Islet of Langerhans (tissue), 1 donor: ENCODE measurements at regions not wholly inside any gene's neighbourhood (a gene's known extent, or its start where the extent isn't known, plus 50 kb on each side); places are given as distances from the start of the nearest gene placed in this dataset.

Source experiments
- FAIRE-seq: peaks from one replicate; lab custom pipeline; 2011; peaks lifted over from hg19 to GRCh38; lab: Jason Lieb, UNC

- no peak for FAIRE-seq
Observed at GRCh38 chr7:116083796-116084195, 53.2 kb upstream of the TFEC start.

DNA sequence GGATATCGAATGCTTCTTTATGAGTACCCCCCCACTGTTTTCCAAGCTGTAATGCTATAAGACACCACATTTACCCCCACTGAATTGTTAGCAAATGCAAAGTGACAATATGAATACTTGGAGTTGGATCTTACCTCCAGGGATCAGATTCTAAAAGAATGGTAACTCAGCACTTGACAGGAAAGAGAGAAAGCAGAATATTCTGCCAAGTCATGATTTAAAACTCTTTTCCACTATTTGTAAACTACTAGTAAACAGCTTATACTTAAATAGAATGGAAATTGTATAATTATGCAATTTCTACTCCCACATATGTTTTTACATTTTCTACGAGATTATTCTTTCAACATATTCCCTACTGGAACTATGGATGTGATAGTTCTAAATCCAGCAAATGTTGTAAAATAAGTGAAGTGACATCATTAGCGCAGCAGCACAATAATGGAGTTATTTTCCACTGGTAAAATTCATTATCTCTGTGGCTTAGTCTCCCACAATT, 56.0 kb upstream of the TFEC start:
- no peak for FAIRE-seq

- no peak for FAIRE-seq
Observed at GRCh38 chr7:116087291-116087690, 56.7 kb upstream of the TFEC start.

- FAIRE-seq = no peak
Observed at GRCh38 chr7:116087984-116088383, 57.4 kb upstream of the TFEC start.

DNA sequence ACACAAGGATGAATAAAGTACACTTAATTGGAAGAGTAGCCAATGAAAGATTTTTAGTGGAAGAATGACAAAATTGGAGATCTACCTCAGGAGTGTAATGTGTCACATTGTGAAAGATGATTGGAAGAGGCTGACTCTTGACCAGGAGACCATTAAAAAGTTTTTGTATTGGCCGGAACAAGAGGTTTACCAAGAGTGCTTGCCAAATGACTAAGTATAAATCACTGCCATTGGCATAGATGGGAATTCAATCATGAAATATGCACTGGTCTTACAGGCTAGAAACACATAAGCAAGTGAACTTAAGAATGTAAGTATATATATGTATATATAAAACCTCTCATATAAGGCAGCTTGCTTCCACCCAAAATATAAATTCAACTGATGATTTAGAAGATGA, 58.7 kb upstream of the TFEC start:
- FAIRE-seq = no peak

DNA sequence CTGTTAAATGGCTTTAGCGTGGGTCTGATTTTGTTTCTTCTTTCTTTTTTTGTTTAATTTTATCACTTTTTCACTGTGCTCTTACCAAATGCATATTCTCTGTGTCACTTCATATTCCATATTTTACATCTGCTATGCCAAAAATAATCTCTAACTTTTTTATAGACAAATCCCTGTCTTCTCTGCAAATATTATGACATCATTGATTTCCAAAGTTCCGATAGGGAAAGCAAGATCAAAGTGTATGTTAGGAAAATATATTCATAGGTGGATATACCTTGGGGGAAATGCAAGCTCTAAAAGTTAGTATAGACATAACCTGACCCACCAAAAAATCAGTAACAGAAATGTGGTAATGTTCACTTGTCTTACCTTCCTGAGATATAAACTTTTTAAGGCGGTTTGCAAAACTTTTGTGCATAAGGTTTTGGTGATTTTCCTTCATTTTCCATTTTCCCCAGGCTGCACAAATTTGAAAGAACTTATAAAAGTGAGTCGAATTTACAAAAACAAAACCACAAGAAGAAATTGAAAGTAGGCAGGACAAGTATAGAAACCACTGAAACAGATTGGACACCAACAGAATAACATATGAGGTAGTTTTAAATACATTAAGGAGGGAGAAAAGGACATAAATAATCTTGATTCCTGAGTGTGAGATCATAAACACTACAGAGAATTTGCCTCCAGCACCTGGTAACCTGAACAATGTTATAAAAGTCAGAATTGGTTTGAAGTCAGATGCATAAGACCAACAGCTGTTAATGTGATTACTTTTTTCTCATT, 63.1 kb upstream of the TFEC start:
- no peak for FAIRE-seq

- no peak for FAIRE-seq
Observed at GRCh38 chr7:116095396-116095795, 64.8 kb upstream of the TFEC start.

GRCh38 chr7:116097365-116098009, 66.9 kb upstream of the TFEC start:
- no peak for FAIRE-seq

- FAIRE-seq = no peak
Observed at GRCh38 chr7:116098175-116098574, 67.6 kb upstream of the TFEC start.

DNA sequence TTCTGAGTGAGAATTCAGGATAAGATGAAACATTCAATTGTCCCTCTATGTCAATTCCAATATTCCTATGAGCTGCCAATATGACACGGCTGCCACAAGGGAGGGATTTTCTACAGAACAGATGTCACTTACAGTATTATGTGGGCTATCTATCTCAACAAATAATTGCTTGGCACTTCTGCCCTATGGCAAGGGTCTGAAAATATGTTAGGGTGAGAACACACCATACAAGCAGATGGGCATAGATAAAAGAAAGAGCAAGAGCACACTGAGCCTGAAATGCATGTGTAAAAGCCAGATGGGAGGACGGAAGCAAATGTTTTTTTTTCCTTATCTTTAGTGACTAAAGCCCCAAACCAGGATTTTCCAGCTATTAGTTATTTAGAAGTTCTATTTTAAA, 70.1 kb upstream of the TFEC start:
- FAIRE-seq = no peak

DNA sequence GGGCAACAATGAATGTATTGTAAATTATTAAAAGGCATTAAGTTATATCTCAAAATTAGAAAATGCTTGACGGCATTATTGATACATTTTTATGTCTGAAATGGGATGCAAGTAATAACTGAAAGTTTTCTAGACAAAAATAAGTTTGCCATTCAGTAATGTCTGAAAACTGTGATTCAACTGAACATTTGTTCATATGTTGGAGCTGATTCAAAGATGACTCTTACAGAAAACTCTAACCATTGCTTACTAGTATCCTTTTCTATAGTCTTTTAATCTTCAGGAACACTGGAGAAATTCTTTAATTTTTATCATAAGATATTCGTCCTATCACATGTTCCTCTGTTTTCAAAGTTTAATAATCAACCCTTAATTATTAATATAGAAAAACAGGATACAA, 71.1 kb upstream of the TFEC start:
- no peak for FAIRE-seq

- FAIRE-seq = no peak
Observed at GRCh38 chr7:116111475-116111874, 80.9 kb upstream of the TFEC start.

GRCh38 chr7:116113310-116113709, 82.7 kb upstream of the TFEC start:
- no peak for FAIRE-seq

GRCh38 chr7:116120839-116121238, 89.5 kb upstream of the TES start:
- FAIRE-seq = no peak

GRCh38 chr7:116122972-116123595, 87.3 kb upstream of the TES start:
- FAIRE-seq = peak; percentile 74

DNA sequence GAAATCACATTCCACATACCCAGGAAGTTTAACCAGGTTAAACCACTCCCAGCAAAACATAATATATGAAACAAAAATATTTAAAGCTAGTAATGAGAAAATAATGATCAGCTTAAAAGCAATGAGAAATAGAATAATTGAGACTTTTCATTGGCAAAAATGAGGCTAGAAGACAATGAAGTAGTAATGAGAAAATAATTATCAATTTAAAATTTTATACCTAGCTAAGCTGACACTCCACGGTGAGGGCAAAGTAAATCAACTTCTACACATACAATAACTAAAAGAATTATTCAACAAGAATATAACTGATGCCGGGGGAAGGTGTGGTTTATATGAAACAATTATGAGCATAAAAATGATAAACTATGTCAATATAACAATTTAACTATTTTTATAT, 82.2 kb upstream of the TES start:
- peak; percentile 49 for FAIRE-seq

GRCh38 chr7:116135306-116135705, 75.0 kb upstream of the TES start:
- no peak for FAIRE-seq

- FAIRE-seq = peak; percentile 97
Observed at GRCh38 chr7:116138202-116138801, 72.0 kb upstream of the TES start.

GRCh38 chr7:116139007-116139406, 71.3 kb upstream of the TES start:
- no peak for FAIRE-seq

GRCh38 chr7:116139807-116140206, 70.5 kb upstream of the TES start:
- no peak for FAIRE-seq

- FAIRE-seq = no peak
Observed at GRCh38 chr7:116142374-116142773, 68.0 kb upstream of the TES start.

DNA sequence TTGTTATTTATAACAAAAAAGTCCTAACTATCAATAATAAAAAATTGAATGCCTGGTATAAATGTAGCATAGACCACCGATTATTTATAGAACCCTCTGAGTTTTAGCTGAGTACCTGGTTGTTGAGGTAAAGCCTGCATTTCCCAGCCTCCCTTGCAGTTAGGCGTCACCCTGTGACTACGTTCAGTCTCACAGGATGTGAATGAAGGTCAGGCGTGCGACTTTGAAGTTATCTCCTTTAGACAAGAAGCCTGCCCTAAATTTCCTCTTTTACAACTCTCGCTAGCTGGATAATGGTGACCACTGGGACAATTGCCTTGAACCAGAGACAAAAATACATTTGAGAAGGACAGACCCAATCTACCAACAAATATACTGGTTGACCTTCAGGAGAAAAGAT, 67.5 kb upstream of the TES start:
- FAIRE-seq = no peak

DNA sequence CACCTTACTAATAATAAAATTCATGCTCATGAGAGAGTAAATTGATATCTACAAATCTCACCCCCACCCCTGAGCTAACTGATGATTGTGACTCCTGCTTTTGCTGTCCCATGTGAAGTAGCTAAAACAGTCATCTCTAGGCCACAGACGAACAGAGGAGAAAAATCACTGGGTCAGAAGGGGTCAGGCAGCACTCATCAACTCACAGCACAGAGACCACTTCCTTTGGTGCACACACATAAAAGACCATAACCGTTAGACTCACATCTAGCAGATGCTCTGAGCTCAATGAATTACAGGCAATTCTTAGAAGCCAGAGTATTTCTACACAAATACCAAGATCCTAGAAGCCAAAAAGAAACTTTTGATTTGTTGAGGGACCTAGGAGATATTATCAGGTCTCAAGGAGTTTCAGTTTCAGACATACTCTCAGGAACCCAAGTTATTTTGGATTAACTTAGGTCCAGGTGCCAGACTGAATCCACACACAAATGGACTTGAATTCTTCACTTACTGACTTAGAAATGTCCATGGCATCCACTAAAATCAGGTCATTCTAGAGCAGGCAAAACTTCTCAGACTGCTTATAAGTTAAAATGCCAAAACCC, 65.0 kb upstream of the TES start:
- FAIRE-seq = no peak
